HEK293 (cell line): ENCODE measurements at regions not wholly inside any gene's neighbourhood (a gene's known extent, or its start where the extent isn't known, plus 50 kb on each side); places are given as distances from the start of the nearest gene placed in this dataset.

ENCODE experiments used
- CTCF ChIA-PET: fragments of 350-600 bp; formaldehyde crosslinking; extraction: SDS; loops from one replicate; lab custom pipeline; 2021; ENCODE audit warnings: antibody characterized with exemption; lab: Yijun Ruan, JAX
- POLR2A ChIA-PET: fragments of 300-600 bp; formaldehyde crosslinking; extraction: SDS; loops from one replicate; lab custom pipeline; 2020; ENCODE audit warnings: antibody characterized with exemption, inconsistent platforms; lab: Yijun Ruan, JAX
- H3K27ac ChIP-seq: fragments of 200-500 bp; sonication (Bioruptor generic); 2 replicates; pipeline ENCODE4 v1.5.1; 2014; ENCODE audit warnings: low read depth, low read length, control low read depth, inconsistent platforms; ENCODE audit errors: extremely low read depth
- H3K36me3 ChIP-seq, 2 experiments: fragments of 200-500 bp in 1 of 2; sonication (Bioruptor generic) in 1 of 2; 1 replicate in 1 of 2; 2 replicates in 1 of 2; pipeline ENCODE4 v1.5.1; 2014 to 2017; ENCODE audit warnings: inconsistent platforms in 2 of 2, low read length in 2 of 2; ENCODE audit not compliant: control insufficient read depth in 2 of 2, insufficient read depth in 1 of 2
- H3K4me1 ChIP-seq: fragments of 200-500 bp; sonication (Bioruptor generic); 2 replicates; pipeline ENCODE4 v1.5.1; 2014; ENCODE audit warnings: mild to moderate bottlenecking, low read length, inconsistent platforms; ENCODE audit not compliant: control insufficient read depth, insufficient read depth
- H3K4me3 ChIP-seq: 2 replicates; pipeline ENCODE4 v1.5.1; 2011; ENCODE audit warnings: low read depth, mild to moderate bottlenecking, control low read depth, low read length, moderate library complexity
- H3K9me3 ChIP-seq: fragments of 200-500 bp; sonication (Bioruptor generic); 2 replicates; pipeline ENCODE4 v1.5.1; 2014; ENCODE audit warnings: low read depth, low read length, inconsistent platforms; ENCODE audit not compliant: control insufficient read depth, insufficient read depth
- KLF1 ChIP-seq: fragments of 450-650 bp; formaldehyde crosslinking; IDR thresholded peaks from 2 replicates; pipeline ENCODE4 v1.5.1; 2016; ENCODE audit warnings: missing biosample characterization, missing genetic modification characterization
- PATZ1 ChIP-seq: fragments of 450-650 bp; formaldehyde crosslinking; IDR thresholded peaks from 2 replicates; pipeline ENCODE4 v1.5.1; 2016; ENCODE audit warnings: missing biosample characterization, missing genetic modification characterization
- PRDM10 ChIP-seq: fragments of 450-650 bp; formaldehyde crosslinking; IDR thresholded peaks from 2 replicates; pipeline ENCODE4 v1.5.1; 2016; ENCODE audit warnings: missing biosample characterization, missing genetic modification characterization
- ZBTB26 ChIP-seq: fragments of 450-650 bp; formaldehyde crosslinking; optimal IDR thresholded peaks from 2 replicates; pipeline ENCODE3; 2016; ENCODE audit warnings: missing biosample characterization, mild to moderate bottlenecking, missing genetic modification characterization
- ZBTB7A ChIP-seq: fragments of 450-650 bp; formaldehyde crosslinking; IDR thresholded peaks from 2 replicates; pipeline ENCODE4 v1.5.1; 2016; ENCODE audit warnings: low read depth, missing biosample characterization, missing genetic modification characterization
- ZBTB8A ChIP-seq: fragments of 450-650 bp; formaldehyde crosslinking; IDR thresholded peaks from 2 replicates; pipeline ENCODE4 v1.5.1; 2016; ENCODE audit warnings: missing biosample characterization, missing genetic modification characterization
- ZNF155 ChIP-seq: fragments of 450-650 bp; formaldehyde crosslinking; IDR thresholded peaks from 2 replicates; pipeline ENCODE4 v1.5.1; 2016; ENCODE audit warnings: missing biosample characterization, missing genetic modification characterization
- ZNF174 ChIP-seq: fragments of 450-650 bp; formaldehyde crosslinking; IDR thresholded peaks from 2 replicates; pipeline ENCODE4 v1.5.0; 2017; ENCODE audit warnings: missing biosample characterization, mild to moderate bottlenecking, missing genetic modification characterization
- ZNF18 ChIP-seq: fragments of 450-650 bp; formaldehyde crosslinking; IDR thresholded peaks from 2 replicates; pipeline ENCODE4 v1.5.1; 2016; ENCODE audit warnings: missing biosample characterization, missing genetic modification characterization
- ZNF221 ChIP-seq: fragments of 450-650 bp; formaldehyde crosslinking; IDR thresholded peaks from 2 replicates; pipeline ENCODE4 v1.5.1; 2017; ENCODE audit warnings: missing biosample characterization, missing genetic modification characterization, borderline replicate concordance
- ZNF324 ChIP-seq: fragments of 450-650 bp; formaldehyde crosslinking; IDR thresholded peaks from 2 replicates; pipeline ENCODE4 v1.5.1; 2016; ENCODE audit warnings: missing biosample characterization, missing genetic modification characterization
- ZNF416 ChIP-seq: fragments of 450-650 bp; formaldehyde crosslinking; IDR thresholded peaks from 2 replicates; pipeline ENCODE4 v1.5.1; 2016; ENCODE audit warnings: missing biosample characterization, missing genetic modification characterization
- ZNF423 ChIP-seq: fragments of 450-650 bp; formaldehyde crosslinking; IDR thresholded peaks from 2 replicates; pipeline ENCODE4 v1.5.1; 2016; ENCODE audit warnings: missing biosample characterization, missing genetic modification characterization
- ZNF548 ChIP-seq: fragments of 450-650 bp; formaldehyde crosslinking; IDR thresholded peaks from 2 replicates; pipeline ENCODE4 v1.5.1; 2016; ENCODE audit warnings: missing biosample characterization, missing genetic modification characterization
- ZNF600 ChIP-seq: fragments of 450-650 bp; formaldehyde crosslinking; IDR thresholded peaks from 2 replicates; pipeline ENCODE4 v1.5.1; 2016; ENCODE audit warnings: missing biosample characterization, missing genetic modification characterization
- ZNF623 ChIP-seq: fragments of 450-650 bp; formaldehyde crosslinking; IDR thresholded peaks from 2 replicates; pipeline ENCODE4 v1.5.1; 2016; ENCODE audit warnings: missing biosample characterization, missing genetic modification characterization
- ZNF629 ChIP-seq: fragments of 450-650 bp; formaldehyde crosslinking; IDR thresholded peaks from 2 replicates; pipeline ENCODE4 v1.5.1; 2017; ENCODE audit warnings: missing biosample characterization, missing genetic modification characterization
- ZNF768 ChIP-seq: fragments of 450-650 bp; formaldehyde crosslinking; IDR thresholded peaks from 2 replicates; pipeline ENCODE4 v1.5.1; 2018; ENCODE audit warnings: missing biosample characterization, mild to moderate bottlenecking, missing genetic modification characterization
- ZNF777 ChIP-seq: fragments of 450-650 bp; formaldehyde crosslinking; IDR thresholded peaks from 2 replicates; pipeline ENCODE4 v1.5.1; 2017; ENCODE audit warnings: missing biosample characterization, missing genetic modification characterization, borderline replicate concordance
- ZSCAN16 ChIP-seq: fragments of 450-650 bp; formaldehyde crosslinking; IDR thresholded peaks from 2 replicates; pipeline ENCODE4 v1.5.1; 2016; ENCODE audit warnings: missing biosample characterization, missing genetic modification characterization
- ZSCAN18 ChIP-seq: fragments of 450-650 bp; formaldehyde crosslinking; IDR thresholded peaks from 2 replicates; pipeline ENCODE4 v1.5.1; 2016; ENCODE audit warnings: missing biosample characterization, missing genetic modification characterization
- ZSCAN4 ChIP-seq: fragments of 450-650 bp; formaldehyde crosslinking; IDR thresholded peaks from 2 replicates; pipeline ENCODE4 v1.5.1; 2017; ENCODE audit warnings: missing biosample characterization, missing genetic modification characterization

- Histone ChIP-seq H3K4me3 (no peak overlapping the region), H3K36me3 (no peaks in the 10 kb centered on the region), H3K4me1 (peaks cover 27% of the 10 kb centered on the region), H3K27ac (no peak overlapping the region), H3K9me3 (no peaks in the 10 kb centered on the region)
- ChIA-PET POLR2A (no interaction called here), CTCF (no interaction called here)
- TF ChIP-seq ZNF416 (tag by site-specific recombination) (no peak), ZSCAN18 (no peak), ZNF548 (tag by site-specific recombination) (no peak), ZNF423 (tag by site-specific recombination) (no peak), ZNF623 (tag by site-specific recombination) (no peak), ZSCAN16 (tag by site-specific recombination) (no peak), ZNF221 (no peak), ZNF324 (tag by site-specific recombination) (no peak)
These were observed 613.6 kb downstream of the UTRN start for GRCh38 chr6:144898741-144899140.

- H3K4me1 ChIP-seq: peaks cover 25% of the 10 kb centered on the region
- H3K4me3 ChIP-seq: no peak overlapping the region
- ChIA-PET POLR2A (no interaction called here), CTCF (no interaction called here)
- no peak overlapping the region for H3K27ac ChIP-seq
- no peaks in the 10 kb centered on the region for H3K9me3 ChIP-seq
- no peaks in the 10 kb centered on the region for H3K36me3 ChIP-seq
- TF ChIP-seq ZBTB7A (tag by site-specific recombination) (no peak), ZNF629 (no peak), ZBTB8A (no peak), ZNF155 (tag by site-specific recombination) (no peak), ZNF777 (no peak), ZNF174 (no peak), PATZ1 (tag by site-specific recombination) (no peak), PRDM10 (tag by site-specific recombination) (no peak), KLF1 (tag by site-specific recombination) (no peak), ZNF768 (tag by site-specific recombination) (no peak), ZSCAN4 (tag by site-specific recombination) (no peak), ZNF18 (tag by site-specific recombination) (no peak), ZBTB26 (tag by site-specific recombination) (no peak), ZNF600 (tag by site-specific recombination) (no peak)
These were observed 614.0 kb downstream of the UTRN start for GRCh38 chr6:144899161-144899560.
